ENCODE measurements at regions not wholly inside any gene's neighbourhood (a gene's known extent, or its start where the extent isn't known, plus 50 kb on each side); places are given as distances from the start of the nearest gene placed in this dataset.
A peak's percentile ranks its signal among the peaks of the same experiment; 100 is the strongest.

GRCh38 chr2:226656367-226656766, 143.3 kb downstream of the IRS1 start:
- Histone ChIP-seq H3K27ac (no peak overlapping the region), H3K4me3 (no peak overlapping the region), H3K36me3 (replicated peaks in 1 of 2) (no peaks in the 10 kb centered on the region), H3K27me3 (no peaks in the 10 kb centered on the region), H3K9me3 (replicated peaks in 1 of 3) (no peaks in the 10 kb centered on the region), H3K4me1 (replicated peaks in 1 of 2) (peaks cover 6 to 19% of the 10 kb centered on the region in 2 donors)
- TF ChIP-seq CTCF (IDR thresholded peaks at IDR 0.05) (no peak), POLR2A (IDR thresholded peaks at IDR 0.05) (no peak)
- DNase-seq = no peak
- WGBS, 4 donors = 35 to 51% (median 45%) methylated on average over 4 of the region's 4 CpGs
- intact Hi-C loops (cut with DNase I) = loop anchor here in 1 of 2 donors (10.0 kb wide), 1 partner anchor 138 kb away; the partner anchor contains the start of gene IRS1

- 8 to 19% (median 12%) methylated on average over 1 of the region's 1 CpG for WGBS, 4 donors
- Histone ChIP-seq H3K27ac (peak overlapping the region in 1 of 5 donors; percentile 7), H3K4me1 (replicated peaks in 1 of 2) (peaks cover 6 to 19% of the 10 kb centered on the region in 2 donors), H3K9me3 (replicated peaks in 1 of 3) (no peaks in the 10 kb centered on the region), H3K4me3 (no peak overlapping the region), H3K27me3 (no peaks in the 10 kb centered on the region), H3K36me3 (replicated peaks in 1 of 2) (no peaks in the 10 kb centered on the region)
- DNase-seq = peak in 6 of 7 donors; percentile 19 to 70 (median 42)
- TF ChIP-seq CTCF (IDR thresholded peaks at IDR 0.05) (no peak), POLR2A (IDR thresholded peaks at IDR 0.05) (no peak)
- intact Hi-C loops (cut with DNase I) = loop anchor here in 1 of 2 donors (10.0 kb wide), 1 partner anchor 139 kb away; the partner anchor contains the start of gene IRS1
Measured at GRCh38 chr2:226655871-226656270, 143.7 kb downstream of the IRS1 start.

- DNase-seq = no peak
- no peaks in the 10 kb centered on the region for H3K36me3 ChIP-seq (replicated peaks in 1 of 2)
- intact Hi-C loops (cut with DNase I) = loop anchor here in 1 of 2 donors (10.0 kb wide), 1 partner anchor 142 kb away; the partner anchor contains the start of gene IRS1
- WGBS, 4 donors = 92 to 96% (median 95%) methylated on average over 1 of the region's 1 CpG
- peaks cover 0 to 4% (median 0%) of the 10 kb centered on the region in 3 donors for H3K9me3 ChIP-seq (replicated peaks in 1 of 3)
- no peak for TF ChIP-seq POLR2A (IDR thresholded peaks at IDR 0.05)
- no peak for TF ChIP-seq CTCF (IDR thresholded peaks at IDR 0.05)
- peak overlapping the region in 2 of 5 donors; percentile 7 to 48 for H3K27ac ChIP-seq
- no peaks in the 10 kb centered on the region for H3K27me3 ChIP-seq
- H3K4me3 ChIP-seq = no peak overlapping the region
- H3K4me1 ChIP-seq (replicated peaks in 1 of 2) = peaks cover 9 to 29% of the 10 kb centered on the region in 2 donors
Measured at GRCh38 chr2:226652983-226653765, 146.4 kb downstream of the IRS1 start.

- DNase-seq = peak in 2 of 7 donors; percentile 27 to 49
- TF ChIP-seq POLR2A (IDR thresholded peaks at IDR 0.05) (no peak), CTCF (IDR thresholded peaks at IDR 0.05) (no peak)
- intact Hi-C loops (cut with DNase I) = loop anchor here in 1 of 2 donors (10.0 kb wide), 1 partner anchor 142 kb away; the partner anchor contains the start of gene IRS1
- H3K4me1 ChIP-seq (replicated peaks in 1 of 2) = peaks cover 9 to 29% of the 10 kb centered on the region in 2 donors
- no peaks in the 10 kb centered on the region for H3K36me3 ChIP-seq (replicated peaks in 1 of 2)
- H3K27me3 ChIP-seq = no peaks in the 10 kb centered on the region
- WGBS, 4 donors = 7 to 11% (median 9%) methylated on average over 4 of the region's 4 CpGs
- peaks cover 0 to 4% (median 0%) of the 10 kb centered on the region in 3 donors for H3K9me3 ChIP-seq (replicated peaks in 1 of 3)
- no peak overlapping the region for H3K4me3 ChIP-seq
- H3K27ac ChIP-seq = peak overlapping the region in 3 of 5 donors; percentile 7 to 48 (median 11)
Measured at GRCh38 chr2:226652369-226652768, 147.3 kb downstream of the IRS1 start.
